ENCODE measurements at regions not wholly inside any gene's neighbourhood (a gene's known extent, or its start where the extent isn't known, plus 50 kb on each side); places are given as distances from the start of the nearest gene placed in this dataset.
"Not testable (repeated sequence)": the region's sequence is repeated elsewhere in the genome, so short reads cannot be mapped to it uniquely, and the experiment has no call there.

DNA sequence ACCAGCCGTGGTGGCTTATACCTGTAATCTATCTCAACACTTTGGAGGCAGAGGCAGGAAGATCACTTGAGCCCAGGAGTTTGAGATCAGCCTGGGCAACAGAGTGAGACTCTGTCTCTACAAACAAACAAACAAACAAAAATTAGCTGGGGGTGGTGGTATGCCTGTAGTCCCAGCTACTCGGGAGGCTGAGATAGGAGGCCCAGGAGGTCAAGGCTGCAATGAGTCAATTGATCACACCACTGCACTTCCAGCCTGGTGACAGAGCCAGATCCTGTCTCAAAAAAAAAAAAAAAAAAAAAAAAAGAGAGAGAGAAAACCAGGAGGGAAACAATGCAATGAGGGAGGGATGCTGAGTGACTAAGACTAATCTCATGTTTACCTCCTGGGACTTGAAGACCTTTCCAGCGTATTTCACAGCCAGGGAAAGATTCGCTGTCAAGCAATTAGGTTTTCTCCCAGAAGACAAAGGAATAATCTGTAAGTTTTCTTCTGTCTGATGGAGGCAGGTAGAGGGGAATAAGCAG lies 51.1 kb upstream of the MIER3 start:
- Histone ChIP-seq H3K27me3 (ENCODE audit: control insufficient read depth, insufficient read depth) (no peaks in the 10 kb centered on the region), H3K4me1 (ENCODE audit: control insufficient read depth, insufficient read depth, low read length) (no peaks in the 10 kb centered on the region), H3K4me3 (ENCODE audit: low read length) (no peak overlapping the region), H3K9me3 (ENCODE audit: control insufficient read depth, low read length) (no peaks in the 10 kb centered on the region), H3K27ac (ENCODE audit: low read length) (no peak overlapping the region)
- intact Hi-C loops (cut with DNase I), result no loop called here
- WGBS, result 67% methylated on average over 4 of the region's 4 CpGs
- ATAC-seq (no peak), DNase-seq (no peak)

DNA sequence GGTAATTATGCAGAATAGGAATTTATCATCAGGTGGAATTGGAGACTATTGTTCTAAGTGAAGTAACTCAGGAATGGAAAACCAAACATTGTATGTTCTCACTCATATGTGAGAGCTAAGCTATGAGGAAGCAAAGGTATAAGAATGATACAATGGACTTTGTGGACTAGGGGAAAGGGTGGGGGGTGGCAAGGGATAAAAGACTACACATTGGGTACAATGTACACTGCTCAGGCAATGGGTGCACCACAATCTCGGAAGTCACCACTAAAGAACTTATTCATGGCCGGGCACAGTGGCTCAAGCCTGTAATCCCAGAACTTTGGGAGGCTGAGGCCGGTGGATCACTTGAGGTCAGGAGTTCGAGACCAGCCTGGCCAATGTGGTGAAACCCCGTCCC lies 51.6 kb upstream of the MIER3 start:
- H3K4me3 ChIP-seq (ENCODE audit: low read length); H3K27me3 ChIP-seq (ENCODE audit: control insufficient read depth, insufficient read depth); H3K27ac ChIP-seq (ENCODE audit: low read length); DNase-seq; ATAC-seq; H3K9me3 ChIP-seq (ENCODE audit: control insufficient read depth, low read length); intact Hi-C loops (cut with DNase I); H3K4me1 ChIP-seq (ENCODE audit: control insufficient read depth, insufficient read depth, low read length): not testable (repeated sequence)
- 90% methylated on average over 5 of the region's 5 CpGs for WGBS

DNA sequence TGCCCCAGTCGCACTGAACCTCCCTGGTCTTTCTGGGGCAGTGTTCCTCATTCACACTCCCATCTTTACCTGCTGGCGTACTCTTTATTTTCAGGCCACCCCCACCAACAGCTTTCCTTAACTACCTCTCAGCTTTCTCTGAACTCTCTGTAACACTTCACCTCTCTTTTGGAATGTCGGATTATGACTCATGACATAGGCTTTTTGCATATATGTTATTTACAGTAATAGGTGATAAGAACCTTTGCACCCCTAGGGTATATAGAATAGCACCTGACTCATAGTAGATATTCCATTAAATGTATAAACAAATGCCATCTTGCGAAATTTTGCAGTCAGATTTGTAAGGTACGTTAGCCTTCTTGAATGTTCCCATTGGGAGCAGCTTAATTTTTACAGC lies 52.9 kb upstream of the MIER3 start:
- H3K9me3 ChIP-seq (ENCODE audit: control insufficient read depth, low read length), result no peaks in the 10 kb centered on the region
- DNase-seq (no peak), ATAC-seq (no peak)
- H3K27me3 ChIP-seq (ENCODE audit: control insufficient read depth, insufficient read depth), result no peaks in the 10 kb centered on the region
- no peak overlapping the region for H3K4me3 ChIP-seq (ENCODE audit: low read length)
- intact Hi-C loops (cut with DNase I), result no loop called here
- H3K27ac ChIP-seq (ENCODE audit: low read length), result no peak overlapping the region
- H3K4me1 ChIP-seq (ENCODE audit: control insufficient read depth, insufficient read depth, low read length), result no peaks in the 10 kb centered on the region
- WGBS, result 88% methylated on average over 5 of the region's 5 CpGs

DNA sequence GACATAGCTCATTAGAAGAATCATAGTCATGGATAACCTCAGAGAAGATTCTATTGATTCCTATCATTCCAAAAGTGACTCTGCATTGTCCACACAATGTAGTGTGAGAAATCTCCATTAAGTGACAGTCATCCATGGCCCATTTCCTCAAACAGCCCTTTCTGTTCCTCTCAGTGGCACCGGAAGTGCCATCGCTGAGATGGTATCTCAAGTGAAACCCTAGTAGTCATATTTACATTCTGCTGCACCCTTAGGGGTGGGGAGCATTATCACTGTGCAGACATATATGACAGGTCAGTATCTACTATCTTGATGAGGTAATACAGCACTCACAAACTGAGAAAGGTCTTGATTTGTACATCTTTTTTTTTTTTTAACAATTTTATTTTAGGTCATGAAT lies 55.4 kb upstream of the MIER3 start:
- Histone ChIP-seq H3K9me3 (ENCODE audit: control insufficient read depth, low read length) (no peaks in the 10 kb centered on the region), H3K27ac (ENCODE audit: low read length) (no peak overlapping the region), H3K27me3 (ENCODE audit: control insufficient read depth, insufficient read depth) (no peaks in the 10 kb centered on the region), H3K4me3 (ENCODE audit: low read length) (no peak overlapping the region), H3K4me1 (ENCODE audit: control insufficient read depth, insufficient read depth, low read length) (no peaks in the 10 kb centered on the region)
- WGBS, result 87% methylated on average over 2 of the region's 2 CpGs
- intact Hi-C loops (cut with DNase I), result no loop called here
- ATAC-seq, result no peak
- no peak for DNase-seq

DNA sequence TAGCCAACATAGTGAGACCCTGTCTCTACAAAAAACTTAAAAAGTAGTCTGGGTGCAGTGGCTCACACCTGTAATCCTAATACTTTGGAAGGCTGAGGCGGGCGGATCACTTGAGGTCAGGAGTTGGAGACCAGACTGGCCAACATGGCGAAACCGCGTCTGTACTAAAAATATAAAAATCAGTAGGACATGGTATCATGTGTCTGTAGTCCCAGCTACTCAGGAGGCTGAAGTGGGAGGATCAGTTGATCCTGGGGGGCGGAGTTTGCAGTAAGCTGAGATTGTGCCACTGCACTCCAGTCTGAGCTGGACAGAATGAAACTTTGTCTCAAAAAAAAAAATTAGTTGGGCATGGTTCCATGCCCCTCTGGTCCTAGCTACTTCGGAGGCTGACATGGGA lies 57.9 kb upstream of the MIER3 start:
- no peaks in the 10 kb centered on the region for H3K27me3 ChIP-seq (ENCODE audit: control insufficient read depth, insufficient read depth)
- no peak for ATAC-seq
- no peak overlapping the region for H3K27ac ChIP-seq (ENCODE audit: low read length)
- WGBS, result 86% methylated on average over 7 of the region's 7 CpGs
- no peaks in the 10 kb centered on the region for H3K4me1 ChIP-seq (ENCODE audit: control insufficient read depth, insufficient read depth, low read length)
- H3K9me3 ChIP-seq (ENCODE audit: control insufficient read depth, low read length), result no peaks in the 10 kb centered on the region
- no peak for DNase-seq
- no peak overlapping the region for H3K4me3 ChIP-seq (ENCODE audit: low read length)
- intact Hi-C loops (cut with DNase I), result no loop called here

DNA sequence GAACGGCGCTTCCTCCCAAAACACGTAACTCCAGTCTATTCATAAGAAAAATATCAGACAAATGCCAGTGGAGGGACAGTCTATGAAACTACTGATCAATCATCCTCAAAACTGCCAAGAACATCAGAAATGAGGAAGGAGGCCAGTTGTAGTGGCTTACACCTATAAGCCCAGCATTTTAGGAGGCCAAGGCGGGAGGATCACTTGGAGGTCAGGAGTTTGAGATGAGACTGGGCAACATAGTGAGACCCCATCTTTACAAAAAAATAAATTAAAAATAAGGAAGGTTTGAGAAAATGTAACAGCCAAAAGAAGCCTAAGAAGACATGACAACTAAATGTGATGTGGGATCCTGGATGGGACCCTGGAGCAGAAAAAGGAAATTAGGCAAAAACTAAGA lies 58.9 kb upstream of the MIER3 start:
- intact Hi-C loops (cut with DNase I), result no loop called here
- Histone ChIP-seq H3K9me3 (ENCODE audit: control insufficient read depth, low read length) (no peaks in the 10 kb centered on the region), H3K27me3 (ENCODE audit: control insufficient read depth, insufficient read depth) (no peaks in the 10 kb centered on the region), H3K4me3 (ENCODE audit: low read length) (no peak overlapping the region), H3K4me1 (ENCODE audit: control insufficient read depth, insufficient read depth, low read length) (no peaks in the 10 kb centered on the region), H3K27ac (ENCODE audit: low read length) (no peak overlapping the region)
- ATAC-seq (no peak), DNase-seq (no peak)
- WGBS, result 87% methylated on average over 4 of the region's 4 CpGs

DNA sequence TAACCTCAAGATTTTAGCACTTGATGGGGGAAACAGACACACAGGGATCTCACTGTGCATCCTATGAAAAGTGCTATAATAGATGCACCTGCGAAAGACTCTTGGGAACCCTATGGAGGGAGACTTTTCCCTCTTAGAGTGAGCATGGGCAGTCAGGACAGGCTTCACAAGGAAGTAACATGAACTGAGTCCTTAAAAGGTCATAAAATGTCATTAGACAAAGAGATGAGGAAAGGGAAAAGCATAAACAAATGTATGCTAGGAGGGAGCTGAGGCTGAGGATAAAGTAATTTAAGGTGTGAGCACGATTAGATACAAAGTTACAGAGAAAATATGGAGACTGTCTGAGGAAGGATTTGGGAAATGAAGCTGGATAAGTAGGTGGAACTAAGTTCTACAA lies 60.6 kb upstream of the MIER3 start:
- intact Hi-C loops (cut with DNase I), result no loop called here
- ATAC-seq, result no peak
- H3K9me3 ChIP-seq (ENCODE audit: control insufficient read depth, low read length), result no peaks in the 10 kb centered on the region
- no peaks in the 10 kb centered on the region for H3K4me1 ChIP-seq (ENCODE audit: control insufficient read depth, insufficient read depth, low read length)
- DNase-seq, result no peak
- H3K27ac ChIP-seq (ENCODE audit: low read length), result no peak overlapping the region
- H3K4me3 ChIP-seq (ENCODE audit: low read length), result no peak overlapping the region
- WGBS, result 91% methylated on average over 2 of the region's 2 CpGs
- no peaks in the 10 kb centered on the region for H3K27me3 ChIP-seq (ENCODE audit: control insufficient read depth, insufficient read depth)

DNA sequence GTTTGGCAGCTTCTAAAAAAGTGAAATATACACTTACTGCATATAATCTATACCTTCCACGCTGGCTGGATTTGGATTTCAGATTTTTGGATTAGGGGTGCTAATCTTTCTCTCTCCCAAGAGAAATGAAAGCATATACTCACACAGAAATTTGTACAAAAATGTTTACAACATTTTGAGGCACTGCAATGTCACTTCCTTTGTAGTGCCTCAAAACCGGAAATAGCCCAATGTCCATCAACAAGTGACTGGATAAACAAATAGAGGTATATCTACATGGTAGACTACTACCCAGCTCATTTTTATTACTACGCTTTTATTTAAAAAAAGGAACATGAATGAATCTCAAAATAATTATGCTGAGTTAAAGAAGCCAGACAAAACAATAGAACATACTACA lies 74.0 kb upstream of the MIER3 start:
- Histone ChIP-seq H3K27ac (ENCODE audit: low read length) (no peak overlapping the region), H3K4me3 (ENCODE audit: low read length) (no peak overlapping the region), H3K4me1 (ENCODE audit: control insufficient read depth, insufficient read depth, low read length) (no peaks in the 10 kb centered on the region), H3K9me3 (ENCODE audit: control insufficient read depth, low read length) (no peaks in the 10 kb centered on the region), H3K27me3 (ENCODE audit: control insufficient read depth, insufficient read depth) (no peaks in the 10 kb centered on the region)
- 80% methylated on average over 3 of the region's 3 CpGs for WGBS
- intact Hi-C loops (cut with DNase I), result no loop called here
- DNase-seq, result no peak
- no peak for ATAC-seq

DNA sequence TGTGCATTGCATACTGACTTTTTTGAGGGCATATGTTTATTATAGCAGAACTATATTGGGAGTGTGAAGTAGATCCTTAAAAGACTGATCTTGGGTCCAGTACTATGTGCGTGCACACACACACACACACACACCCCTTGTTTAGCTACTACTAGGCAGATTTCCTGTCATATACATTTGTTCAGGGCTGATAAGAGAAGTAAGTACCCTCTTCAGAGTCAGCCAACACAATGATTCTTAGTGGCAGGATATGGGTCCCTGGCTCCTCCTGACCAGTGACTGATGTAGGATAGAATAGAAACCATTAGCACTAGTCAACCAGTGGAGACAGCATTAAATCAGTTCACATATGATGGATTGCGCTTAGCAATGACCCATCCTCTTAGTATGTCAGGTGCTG lies 76.2 kb upstream of the MIER3 start:
- H3K9me3 ChIP-seq (ENCODE audit: control insufficient read depth, low read length), result no peaks in the 10 kb centered on the region
- H3K4me1 ChIP-seq (ENCODE audit: control insufficient read depth, insufficient read depth, low read length), result no peaks in the 10 kb centered on the region
- ATAC-seq (no peak), DNase-seq (no peak)
- no peak overlapping the region for H3K4me3 ChIP-seq (ENCODE audit: low read length)
- H3K27ac ChIP-seq (ENCODE audit: low read length), result no peak overlapping the region
- 80% methylated on average over 2 of the region's 2 CpGs for WGBS
- intact Hi-C loops (cut with DNase I), result no loop called here
- H3K27me3 ChIP-seq (ENCODE audit: control insufficient read depth, insufficient read depth), result no peaks in the 10 kb centered on the region

DNA sequence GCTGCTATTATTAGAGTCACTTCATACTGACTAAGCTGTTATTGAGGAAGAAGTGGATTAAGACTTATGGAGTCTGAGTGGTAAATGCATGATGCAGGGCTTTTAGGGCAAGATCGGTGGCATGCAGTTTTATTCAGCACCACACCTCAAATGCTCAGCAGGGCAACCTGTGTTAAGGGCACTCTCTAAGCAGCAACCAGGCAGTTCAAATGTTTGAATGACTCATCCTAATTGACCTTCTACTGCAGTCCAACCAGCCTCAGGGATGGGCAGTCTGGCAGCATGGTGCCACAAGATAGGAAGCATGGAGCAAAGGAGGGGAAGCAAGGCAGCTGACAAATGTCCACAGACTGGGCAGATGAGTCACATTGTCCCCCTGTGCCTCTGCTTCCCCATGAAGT lies 80.2 kb upstream of the MIER3 start:
- WGBS, result 88% methylated on average over 1 of the region's 1 CpG
- H3K9me3 ChIP-seq (ENCODE audit: control insufficient read depth, low read length), result no peaks in the 10 kb centered on the region
- ATAC-seq, result peak; percentile 37 to 38
- no peak for DNase-seq
- intact Hi-C loops (cut with DNase I), result no loop called here
- H3K4me3 ChIP-seq (ENCODE audit: low read length), result no peak overlapping the region
- H3K27me3 ChIP-seq (ENCODE audit: control insufficient read depth, insufficient read depth), result no peaks in the 10 kb centered on the region
- no peak overlapping the region for H3K27ac ChIP-seq (ENCODE audit: low read length)
- H3K4me1 ChIP-seq (ENCODE audit: control insufficient read depth, insufficient read depth, low read length), result no peaks in the 10 kb centered on the region

DNA sequence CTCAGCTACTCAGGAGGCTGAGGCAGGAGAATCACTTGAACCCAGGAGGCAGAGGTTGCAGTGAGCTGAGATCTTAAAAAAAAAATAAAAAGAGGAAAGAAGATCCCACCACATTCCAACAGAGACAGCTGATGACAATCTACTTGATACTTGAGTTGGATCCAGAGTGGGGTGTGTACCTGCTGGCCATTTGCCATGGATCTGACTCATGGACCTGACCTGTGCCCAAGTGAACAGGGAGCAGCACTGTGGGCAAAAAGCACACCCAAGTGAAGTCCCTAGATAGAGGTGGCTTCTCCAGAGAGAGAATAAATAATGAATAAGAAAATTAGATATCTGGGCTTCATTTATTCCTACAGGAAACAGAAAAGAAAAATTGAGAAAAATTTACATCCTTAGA lies 81.2 kb upstream of the MIER3 start:
- intact Hi-C loops (cut with DNase I), result no loop called here
- ATAC-seq, result no peak
- H3K4me3 ChIP-seq (ENCODE audit: low read length), result no peak overlapping the region
- no peaks in the 10 kb centered on the region for H3K9me3 ChIP-seq (ENCODE audit: control insufficient read depth, low read length)
- no peak for DNase-seq
- no peaks in the 10 kb centered on the region for H3K4me1 ChIP-seq (ENCODE audit: control insufficient read depth, insufficient read depth, low read length)
- H3K27ac ChIP-seq (ENCODE audit: low read length), result no peak overlapping the region
- no peaks in the 10 kb centered on the region for H3K27me3 ChIP-seq (ENCODE audit: control insufficient read depth, insufficient read depth)

DNA sequence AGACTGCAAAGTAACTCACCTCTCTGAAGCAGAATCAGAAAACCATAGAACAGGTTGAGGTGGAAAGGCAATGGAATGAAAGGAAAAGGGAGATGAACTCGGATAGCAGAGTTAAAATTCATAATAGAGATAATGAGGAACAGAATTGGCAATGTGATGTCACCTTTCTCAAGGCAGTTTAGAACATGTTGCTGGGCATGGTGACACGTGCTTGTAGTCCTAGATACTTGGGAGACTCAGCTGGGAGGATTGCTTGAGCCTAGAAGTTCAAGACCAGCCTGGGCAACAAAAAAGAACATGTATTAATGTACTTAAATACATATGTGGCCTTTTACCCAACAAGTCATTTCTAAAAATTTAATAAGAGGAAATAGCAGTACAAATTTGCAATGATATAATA lies 81.6 kb upstream of the MIER3 start:
- WGBS, result 64% methylated on average over 2 of the region's 2 CpGs
- intact Hi-C loops (cut with DNase I), result no loop called here
- Histone ChIP-seq H3K9me3 (ENCODE audit: control insufficient read depth, low read length) (no peaks in the 10 kb centered on the region), H3K27ac (ENCODE audit: low read length) (no peak overlapping the region), H3K4me1 (ENCODE audit: control insufficient read depth, insufficient read depth, low read length) (no peaks in the 10 kb centered on the region), H3K27me3 (ENCODE audit: control insufficient read depth, insufficient read depth) (no peaks in the 10 kb centered on the region), H3K4me3 (ENCODE audit: low read length) (no peak overlapping the region)
- ATAC-seq (no peak), DNase-seq (no peak)

Data from right cardiac atrium (tissue), 5 donors.